ENCODE measurements at regions not wholly inside any gene's neighbourhood (a gene's known extent, or its start where the extent isn't known, plus 50 kb on each side); places are given as distances from the start of the nearest gene placed in this dataset.

GRCh38 chr16:86019446-86020047 is 120.6 kb downstream of the IRF8 start:
- no peak for TF ChIP-seq TAF1 (IDR thresholded peaks at IDR 0.05; ENCODE audit: low read depth, low read length)
- no peak for TF ChIP-seq POLR2AphosphoS5 (IDR thresholded peaks at IDR 0.05; ENCODE audit: low read depth, low read length)
- TF ChIP-seq POLR2A (IDR thresholded peaks at IDR 0.05; ENCODE audit: low read depth, low read length), result no peak
